Uterus (tissue), 3 donors: ENCODE measurements at regions not wholly inside any gene's neighbourhood (a gene's known extent, or its start where the extent isn't known, plus 50 kb on each side); places are given as distances from the start of the nearest gene placed in this dataset.
"Not testable (repeated sequence)": the region's sequence is repeated elsewhere in the genome, so short reads cannot be mapped to it uniquely, and the experiment has no call there.

Experiments
- DNase-seq, 2 donors: peaks; one replicate each; pipeline ENCODE4 v3.0.0-alpha.2; 2019 to 2020
- H3K27ac ChIP-seq, 2 donors: fragments of 200-600 bp; sonication (generic); 1 replicate in 1 of 2; 2 replicates in 1 of 2; pipeline ENCODE4 v1.5.1; 2016 to 2018
- H3K27me3 ChIP-seq, 2 donors: fragments of 200-600 bp; sonication (generic); one replicate each; pipeline ENCODE4 v1.5.1; 2018 to 2019; ENCODE audit warnings: control low read depth in 1 of 2
- H3K36me3 ChIP-seq, 2 donors: fragments of 200-600 bp; sonication (generic); one replicate each; pipeline ENCODE4 v1.5.1; 2019; ENCODE audit warnings: control low read depth in 1 of 2
- H3K4me1 ChIP-seq, 2 donors: fragments of 200-600 bp; sonication (generic); one replicate each; pipeline ENCODE4 v1.5.1; 2018 to 2019; ENCODE audit warnings: control low read depth in 1 of 2
- H3K4me3 ChIP-seq, 2 donors: fragments of 200-600 bp; sonication (generic); 1 replicate in 1 of 2; 2 replicates in 1 of 2; pipeline ENCODE4 v1.5.1; 2018 to 2019; ENCODE audit warnings: mild to moderate bottlenecking in 1 of 2
- H3K9me3 ChIP-seq, 2 donors: fragments of 200-600 bp; sonication (generic); one replicate each; pipeline ENCODE4 v1.5.1; 2019; ENCODE audit warnings: control low read depth in 1 of 2
- CTCF ChIP-seq, 4 experiments: fragments of 200-600 bp in 2 of 4; fragments of 450-650 bp in 2 of 4; sonication (generic) in 2 of 4; IDR thresholded peaks; one replicate each; pipeline ENCODE4 v1.5.1; 2016 to 2019; ENCODE audit warnings: antibody characterized with exemption in 4 of 4, mild to moderate bottlenecking in 2 of 4, moderate library complexity in 1 of 4
- POLR2A ChIP-seq, 2 donors: fragments of 450-650 bp; IDR thresholded peaks; one replicate each; pipeline ENCODE4 v1.6.1; 2016; ENCODE audit warnings: antibody characterized with exemption in 2 of 2, mild to moderate bottlenecking in 1 of 2, moderate library complexity in 1 of 2
- intact Hi-C: fragments of 100-400 bp; cut with DNase I; formaldehyde crosslinking; loops from one replicate; pipeline ENCODE4 v1.15.1; 2023; ENCODE audit warnings: low total_unique reads
- donor health status: DM: yes; HTN: yes; CAD: no.

- Histone ChIP-seq H3K9me3 (no peaks in the 10 kb centered on the region), H3K4me3 (peak overlapping the region; percentile 17 to 33), H3K27me3 (no peaks in the 10 kb centered on the region), H3K36me3 (no peaks in the 10 kb centered on the region), H3K27ac (peak overlapping the region; percentile 66 to 84), H3K4me1 (no peaks in the 10 kb centered on the region)
- peak; percentile 82 to 85 for DNase-seq
- TF ChIP-seq POLR2A (IDR thresholded peaks at IDR 0.05): peak in 1 of 2 donors; percentile 28
- no peak for TF ChIP-seq CTCF (IDR thresholded peaks at IDR 0.05)
- intact Hi-C loops: no loop called here
Observed at GRCh38 chr17:19470530-19471261, 59.7 kb downstream of the RNF112 start.

- intact Hi-C loops: not testable (repeated sequence)
Observed at GRCh38 chr17:19474405-19474804, 59.2 kb upstream of the SLC47A1 start.

DNA sequence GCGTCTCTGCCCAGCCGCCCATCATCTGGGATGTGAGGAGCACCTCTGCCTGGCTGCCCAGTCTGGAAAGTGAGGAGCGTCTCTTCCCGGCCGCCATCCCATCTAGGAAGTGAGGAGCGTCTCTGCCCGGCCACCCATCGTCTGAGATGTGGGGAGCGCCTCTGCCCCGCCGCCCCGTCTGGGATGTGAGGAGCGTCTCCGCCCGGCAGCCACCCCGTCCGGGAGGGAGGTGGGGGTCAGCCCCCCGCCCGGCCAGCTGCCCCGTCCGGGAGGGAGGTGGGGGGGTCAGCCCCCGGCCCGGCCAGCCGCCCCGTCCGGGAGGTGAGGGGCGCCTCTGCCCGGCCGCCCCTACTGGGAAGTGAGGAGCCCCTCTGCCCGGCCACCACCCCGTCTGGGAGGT is 57.9 kb upstream of the SLC47A1 start:
- DNase-seq, H3K27ac ChIP-seq, intact Hi-C loops, H3K27me3 ChIP-seq, H3K9me3 ChIP-seq, H3K36me3 ChIP-seq, H3K4me3 ChIP-seq, H3K4me1 ChIP-seq: not testable (repeated sequence)

More at GRCh38 chr17:19474405-19474804, 59.2 kb upstream of the SLC47A1 start:
- not testable (repeated sequence) for H3K4me1 ChIP-seq, H3K27me3 ChIP-seq, DNase-seq, H3K27ac ChIP-seq, H3K4me3 ChIP-seq, H3K9me3 ChIP-seq, H3K36me3 ChIP-seq

- intact Hi-C loops: no loop called here
- no peak overlapping the region for H3K4me3 ChIP-seq
- peaks cover 0 to 7% of the 10 kb centered on the region in 2 donors for H3K4me1 ChIP-seq
- no peaks in the 10 kb centered on the region for H3K9me3 ChIP-seq
- TF ChIP-seq CTCF (IDR thresholded peaks at IDR 0.05) (no peak), POLR2A (IDR thresholded peaks at IDR 0.05) (no peak)
- H3K36me3 ChIP-seq: no peaks in the 10 kb centered on the region
- H3K27me3 ChIP-seq: no peaks in the 10 kb centered on the region
- peak in 1 of 2 donors; percentile 49 for DNase-seq
- H3K27ac ChIP-seq: peak overlapping the region; percentile 72 to 82
Observed at GRCh38 chr17:19482576-19482975, 51.1 kb upstream of the SLC47A1 start.
